H1 (cell line): ENCODE measurements at regions not wholly inside any gene's neighbourhood (a gene's known extent, or its start where the extent isn't known, plus 50 kb on each side); places are given as distances from the start of the nearest gene placed in this dataset.

Experiments used
- ASH2L ChIP-seq: fragments of 200-600, 300-600 bp; sonication (generic); IDR thresholded peaks from one replicate; pipeline ENCODE4 v1.7.1; 2017; ENCODE audit warnings: low read length
- EGR1 ChIP-seq: IDR thresholded peaks from 2 replicates; pipeline ENCODE4 v1.6.1; 2011; ENCODE audit warnings: low read depth, low read length, borderline replicate concordance
- GABPA ChIP-seq: IDR thresholded peaks from 2 replicates; pipeline ENCODE4 v1.6.1; 2011; ENCODE audit warnings: mild to moderate bottlenecking, low read length, moderate library complexity, borderline replicate concordance; ENCODE audit not compliant: insufficient read depth
- JUND ChIP-seq: IDR thresholded peaks from 2 replicates; pipeline ENCODE4 v1.6.1; 2011; ENCODE audit warnings: mild to moderate bottlenecking, improper control_type of control experiment, low read length
- NRF1 ChIP-seq: IDR thresholded peaks from 2 replicates; pipeline ENCODE4 v1.6.1; 2011; ENCODE audit warnings: mild to moderate bottlenecking, low read depth, low read length, improper control_type of control experiment
- PHF8 ChIP-seq: fragments of 200-600 bp; sonication (generic); conservative IDR thresholded peaks from 2 replicates; pipeline ENCODE4 v1.7.1; 2012; ENCODE audit warnings: low read depth, mild to moderate bottlenecking, inconsistent platforms, low read length, moderate library complexity
- RBBP5 ChIP-seq: IDR thresholded peaks from 2 replicates; pipeline ENCODE4 v1.7.1; 2012; ENCODE audit warnings: low read depth, mild to moderate bottlenecking, inconsistent platforms, low read length, moderate library complexity, borderline replicate concordance
- SP4 ChIP-seq: IDR thresholded peaks from 2 replicates; pipeline ENCODE4 v1.6.1; 2012; ENCODE audit warnings: low read length, inconsistent platforms
- SRF ChIP-seq: IDR thresholded peaks from 2 replicates; pipeline ENCODE4 v1.6.1; 2011; ENCODE audit warnings: mild to moderate bottlenecking, low read depth, low read length, moderate library complexity
- TAF7 ChIP-seq: optimal IDR thresholded peaks from 2 replicates; pipeline ENCODE3; 2011; ENCODE audit warnings: low read depth, mild to moderate bottlenecking, inconsistent platforms, low read length, moderate library complexity, borderline replicate concordance
- YY1 ChIP-seq: IDR thresholded peaks from 2 replicates; pipeline ENCODE4 v1.6.1; 2011; ENCODE audit warnings: low read depth, mild to moderate bottlenecking, low read length
- TF ChIP-seq, protein P1 (sequence below): fragments of 300-600 bp; sonication (generic); IDR thresholded peaks from 2 replicates; pipeline ENCODE4 v1.7.1; 2012; ENCODE audit warnings: low read length, moderate library complexity, mild to moderate bottlenecking, inconsistent platforms; ENCODE audit not compliant: insufficient replicate concordance

GRCh38 chr2:17227856-17228255, 290.4 kb downstream of the RAD51AP2 start (continued):
- TF ChIP-seq, protein P1, sequence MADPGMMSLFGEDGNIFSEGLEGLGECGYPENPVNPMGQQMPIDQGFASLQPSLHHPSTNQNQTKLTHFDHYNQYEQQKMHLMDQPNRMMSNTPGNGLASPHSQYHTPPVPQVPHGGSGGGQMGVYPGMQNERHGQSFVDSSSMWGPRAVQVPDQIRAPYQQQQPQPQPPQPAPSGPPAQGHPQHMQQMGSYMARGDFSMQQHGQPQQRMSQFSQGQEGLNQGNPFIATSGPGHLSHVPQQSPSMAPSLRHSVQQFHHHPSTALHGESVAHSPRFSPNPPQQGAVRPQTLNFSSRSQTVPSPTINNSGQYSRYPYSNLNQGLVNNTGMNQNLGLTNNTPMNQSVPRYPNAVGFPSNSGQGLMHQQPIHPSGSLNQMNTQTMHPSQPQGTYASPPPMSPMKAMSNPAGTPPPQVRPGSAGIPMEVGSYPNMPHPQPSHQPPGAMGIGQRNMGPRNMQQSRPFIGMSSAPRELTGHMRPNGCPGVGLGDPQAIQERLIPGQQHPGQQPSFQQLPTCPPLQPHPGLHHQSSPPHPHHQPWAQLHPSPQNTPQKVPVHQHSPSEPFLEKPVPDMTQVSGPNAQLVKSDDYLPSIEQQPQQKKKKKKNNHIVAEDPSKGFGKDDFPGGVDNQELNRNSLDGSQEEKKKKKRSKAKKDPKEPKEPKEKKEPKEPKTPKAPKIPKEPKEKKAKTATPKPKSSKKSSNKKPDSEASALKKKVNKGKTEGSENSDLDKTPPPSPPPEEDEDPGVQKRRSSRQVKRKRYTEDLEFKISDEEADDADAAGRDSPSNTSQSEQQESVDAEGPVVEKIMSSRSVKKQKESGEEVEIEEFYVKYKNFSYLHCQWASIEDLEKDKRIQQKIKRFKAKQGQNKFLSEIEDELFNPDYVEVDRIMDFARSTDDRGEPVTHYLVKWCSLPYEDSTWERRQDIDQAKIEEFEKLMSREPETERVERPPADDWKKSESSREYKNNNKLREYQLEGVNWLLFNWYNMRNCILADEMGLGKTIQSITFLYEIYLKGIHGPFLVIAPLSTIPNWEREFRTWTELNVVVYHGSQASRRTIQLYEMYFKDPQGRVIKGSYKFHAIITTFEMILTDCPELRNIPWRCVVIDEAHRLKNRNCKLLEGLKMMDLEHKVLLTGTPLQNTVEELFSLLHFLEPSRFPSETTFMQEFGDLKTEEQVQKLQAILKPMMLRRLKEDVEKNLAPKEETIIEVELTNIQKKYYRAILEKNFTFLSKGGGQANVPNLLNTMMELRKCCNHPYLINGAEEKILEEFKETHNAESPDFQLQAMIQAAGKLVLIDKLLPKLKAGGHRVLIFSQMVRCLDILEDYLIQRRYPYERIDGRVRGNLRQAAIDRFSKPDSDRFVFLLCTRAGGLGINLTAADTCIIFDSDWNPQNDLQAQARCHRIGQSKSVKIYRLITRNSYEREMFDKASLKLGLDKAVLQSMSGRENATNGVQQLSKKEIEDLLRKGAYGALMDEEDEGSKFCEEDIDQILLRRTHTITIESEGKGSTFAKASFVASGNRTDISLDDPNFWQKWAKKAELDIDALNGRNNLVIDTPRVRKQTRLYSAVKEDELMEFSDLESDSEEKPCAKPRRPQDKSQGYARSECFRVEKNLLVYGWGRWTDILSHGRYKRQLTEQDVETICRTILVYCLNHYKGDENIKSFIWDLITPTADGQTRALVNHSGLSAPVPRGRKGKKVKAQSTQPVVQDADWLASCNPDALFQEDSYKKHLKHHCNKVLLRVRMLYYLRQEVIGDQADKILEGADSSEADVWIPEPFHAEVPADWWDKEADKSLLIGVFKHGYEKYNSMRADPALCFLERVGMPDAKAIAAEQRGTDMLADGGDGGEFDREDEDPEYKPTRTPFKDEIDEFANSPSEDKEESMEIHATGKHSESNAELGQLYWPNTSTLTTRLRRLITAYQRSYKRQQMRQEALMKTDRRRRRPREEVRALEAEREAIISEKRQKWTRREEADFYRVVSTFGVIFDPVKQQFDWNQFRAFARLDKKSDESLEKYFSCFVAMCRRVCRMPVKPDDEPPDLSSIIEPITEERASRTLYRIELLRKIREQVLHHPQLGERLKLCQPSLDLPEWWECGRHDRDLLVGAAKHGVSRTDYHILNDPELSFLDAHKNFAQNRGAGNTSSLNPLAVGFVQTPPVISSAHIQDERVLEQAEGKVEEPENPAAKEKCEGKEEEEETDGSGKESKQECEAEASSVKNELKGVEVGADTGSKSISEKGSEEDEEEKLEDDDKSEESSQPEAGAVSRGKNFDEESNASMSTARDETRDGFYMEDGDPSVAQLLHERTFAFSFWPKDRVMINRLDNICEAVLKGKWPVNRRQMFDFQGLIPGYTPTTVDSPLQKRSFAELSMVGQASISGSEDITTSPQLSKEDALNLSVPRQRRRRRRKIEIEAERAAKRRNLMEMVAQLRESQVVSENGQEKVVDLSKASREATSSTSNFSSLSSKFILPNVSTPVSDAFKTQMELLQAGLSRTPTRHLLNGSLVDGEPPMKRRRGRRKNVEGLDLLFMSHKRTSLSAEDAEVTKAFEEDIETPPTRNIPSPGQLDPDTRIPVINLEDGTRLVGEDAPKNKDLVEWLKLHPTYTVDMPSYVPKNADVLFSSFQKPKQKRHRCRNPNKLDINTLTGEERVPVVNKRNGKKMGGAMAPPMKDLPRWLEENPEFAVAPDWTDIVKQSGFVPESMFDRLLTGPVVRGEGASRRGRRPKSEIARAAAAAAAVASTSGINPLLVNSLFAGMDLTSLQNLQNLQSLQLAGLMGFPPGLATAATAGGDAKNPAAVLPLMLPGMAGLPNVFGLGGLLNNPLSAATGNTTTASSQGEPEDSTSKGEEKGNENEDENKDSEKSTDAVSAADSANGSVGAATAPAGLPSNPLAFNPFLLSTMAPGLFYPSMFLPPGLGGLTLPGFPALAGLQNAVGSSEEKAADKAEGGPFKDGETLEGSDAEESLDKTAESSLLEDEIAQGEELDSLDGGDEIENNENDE: no peak
- TF ChIP-seq GABPA (no peak), RBBP5 (no peak), SP4 (no peak), PHF8 (no peak), EGR1 (no peak), JUND (no peak), ASH2L (no peak), SRF (no peak), TAF7 (no peak), YY1 (no peak), NRF1 (no peak)
